SU-DHL-6 (cell line): ENCODE measurements at regions not wholly inside any gene's neighbourhood (a gene's known extent, or its start where the extent isn't known, plus 50 kb on each side); places are given as distances from the start of the nearest gene placed in this dataset.

ENCODE experiments used
- H2AFZ ChIP-seq: fragments of 200-600 bp; sonication (generic); 2 replicates; pipeline ENCODE4 v1.6.1; 2014; ENCODE audit warnings: low read depth, mild to moderate bottlenecking, moderate library complexity, mixed read lengths, antibody characterized with exemption, low read length; ENCODE audit not compliant: severe bottlenecking
- H3F3A ChIP-seq: fragments of 200-600 bp; shearing (Covaris generic); 2 replicates; pipeline ENCODE4 v1.6.0; 2016; ENCODE audit warnings: antibody characterized with exemption, mild to moderate bottlenecking; ENCODE audit not compliant: insufficient read depth
- H3K27ac ChIP-seq: fragments of 200-600 bp; sonication (generic); 2 replicates; pipeline ENCODE4 v1.5.1; 2016; ENCODE audit warnings: low read depth, mild to moderate bottlenecking, low read length, moderate library complexity, mixed read lengths
- H3K27me3 ChIP-seq: fragments of 200-600 bp; sonication (generic), shearing (Covaris generic); 2 replicates; pipeline ENCODE4 v1.6.0; 2014; ENCODE audit warnings: mild to moderate bottlenecking, low read length
- H3K36me3 ChIP-seq: fragments of 200-600 bp; sonication (generic); 2 replicates; pipeline ENCODE4 v1.6.1; 2014; ENCODE audit warnings: mild to moderate bottlenecking, low read length, mixed read lengths
- H3K4me2 ChIP-seq: fragments of 300-600, 200-600 bp; shearing (Covaris generic), sonication (generic); 2 replicates; pipeline ENCODE4 v1.6.0; 2014; ENCODE audit warnings: low read length, low read depth, mild to moderate bottlenecking; ENCODE audit not compliant: poor library complexity, severe bottlenecking
- H3K4me3 ChIP-seq: fragments of 200-600 bp; sonication (generic); 2 replicates; pipeline ENCODE4 v1.5.1; 2014; ENCODE audit warnings: antibody characterized with exemption, low read length, mild to moderate bottlenecking, mixed read lengths; ENCODE audit not compliant: insufficient read depth, poor library complexity, severe bottlenecking
- H3K79me2 ChIP-seq: fragments of 200-600 bp; sonication (generic); 2 replicates; pipeline ENCODE4 v1.6.1; 2014; ENCODE audit warnings: mild to moderate bottlenecking, low read length, moderate library complexity; ENCODE audit not compliant: insufficient read depth
- H3K9ac ChIP-seq: fragments of 200-600 bp; sonication (generic); 2 replicates; pipeline ENCODE4 v1.7.0; 2014; ENCODE audit warnings: mild to moderate bottlenecking, low read length
- H3K9me2 ChIP-seq: fragments of 200-600 bp; sonication (generic); replicated peaks from 2 replicates; pipeline ENCODE4 v1.6.1; 2014; ENCODE audit warnings: low read length; ENCODE audit not compliant: insufficient read depth
- H3K9me3 ChIP-seq: fragments of 200-600 bp; sonication (generic); 2 replicates; pipeline ENCODE4 v1.6.1; 2014; ENCODE audit warnings: low read length, mixed read lengths; ENCODE audit not compliant: insufficient read depth
- H4K20me1 ChIP-seq: fragments of 200-600 bp; sonication (generic); 2 replicates; pipeline ENCODE4 v1.6.1; 2014; ENCODE audit warnings: low read depth, mild to moderate bottlenecking, antibody characterized with exemption, low read length, moderate library complexity, mixed read lengths
- CTCF ChIP-seq: fragments of 200-600 bp; sonication (generic); IDR thresholded peaks from one replicate; pipeline ENCODE4 v1.5.1; 2017; ENCODE audit warnings: antibody characterized with exemption, mild to moderate bottlenecking, low read length, moderate library complexity; ENCODE audit not compliant: insufficient read depth, poor library complexity, severe bottlenecking
- EZH2phosphoT487 ChIP-seq: fragments of 200-600 bp; sonication (generic), shearing (Covaris generic); conservative IDR thresholded peaks from 2 replicates; pipeline ENCODE4 v1.6.1; 2018; ENCODE audit warnings: mild to moderate bottlenecking, antibody characterized with exemption, low read length, moderate library complexity, mixed read lengths

- H3K27ac ChIP-seq, result no peak overlapping the region
- TF ChIP-seq EZH2phosphoT487 (no peak), CTCF (no peak)
- H3K4me3 ChIP-seq, result no peak overlapping the region
- H3K9me3 ChIP-seq, result no peaks in the 10 kb centered on the region
- H3K27me3 ChIP-seq, result no peaks in the 10 kb centered on the region
- no peaks in the 10 kb centered on the region for H3K36me3 ChIP-seq
- no peaks in the 10 kb centered on the region for H3F3A ChIP-seq
- H3K4me2 ChIP-seq, result no peak overlapping the region
- no peak overlapping the region for H2AFZ ChIP-seq
- no peak overlapping the region for H3K9ac ChIP-seq
- H3K9me2 ChIP-seq, result no peaks in the 10 kb centered on the region
- no peaks in the 10 kb centered on the region for H4K20me1 ChIP-seq
- no peaks in the 10 kb centered on the region for H3K79me2 ChIP-seq
These were observed 76.9 kb upstream of the RGS18 start for GRCh38 chr1:192081359-192081758.

DNA sequence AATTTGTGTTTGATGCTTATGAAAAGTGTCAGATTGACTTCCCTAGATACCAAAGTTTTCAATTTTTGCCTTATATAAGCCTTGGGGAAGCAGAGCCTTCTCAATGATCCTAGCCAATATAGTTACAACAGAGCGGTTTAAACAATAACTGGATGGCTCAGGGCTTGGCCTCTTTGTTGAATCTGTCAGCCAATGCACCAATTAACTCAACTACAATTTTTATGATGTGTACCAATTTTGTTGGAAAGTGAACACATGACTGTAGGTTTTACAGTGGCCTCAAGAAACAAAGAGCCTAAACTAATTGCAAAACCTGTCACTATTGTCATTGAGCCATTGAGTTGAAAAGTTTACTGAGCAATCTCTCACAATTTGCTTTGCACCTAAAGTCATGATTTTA is 71.6 kb upstream of the RGS18 start:
- no peak for TF ChIP-seq EZH2phosphoT487
- no peak for TF ChIP-seq CTCF
- no peak overlapping the region for H3K27ac ChIP-seq
- no peaks in the 10 kb centered on the region for H3F3A ChIP-seq
- H4K20me1 ChIP-seq, result no peaks in the 10 kb centered on the region
- H3K9ac ChIP-seq, result no peak overlapping the region
- no peak overlapping the region for H2AFZ ChIP-seq
- H3K79me2 ChIP-seq, result no peaks in the 10 kb centered on the region
- no peak overlapping the region for H3K4me3 ChIP-seq
- H3K27me3 ChIP-seq, result no peaks in the 10 kb centered on the region
- H3K36me3 ChIP-seq, result no peaks in the 10 kb centered on the region
- H3K9me2 ChIP-seq, result no peaks in the 10 kb centered on the region
- H3K9me3 ChIP-seq, result no peaks in the 10 kb centered on the region
- no peak overlapping the region for H3K4me2 ChIP-seq

DNA sequence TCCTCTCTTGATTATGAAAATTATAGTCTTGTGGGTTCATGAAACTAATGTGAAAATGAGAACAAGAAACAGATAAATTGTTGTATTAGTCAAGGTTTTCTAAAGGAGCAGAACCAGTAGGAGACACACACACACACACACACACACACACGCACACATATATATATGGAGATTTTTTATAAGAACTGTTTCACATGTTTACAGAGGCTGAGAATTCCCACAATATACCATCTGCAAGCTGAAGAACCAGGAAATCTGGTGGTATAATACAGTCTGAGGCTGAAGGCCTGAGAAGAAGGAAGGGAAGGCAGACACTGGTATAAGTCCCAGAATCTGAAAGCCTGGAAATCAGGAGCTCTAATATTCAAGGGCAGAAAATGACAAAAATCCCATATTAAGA is 70.9 kb upstream of the RGS18 start:
- H3K27ac ChIP-seq, result no peak overlapping the region
- H3K9me2 ChIP-seq, result no peaks in the 10 kb centered on the region
- TF ChIP-seq CTCF, result no peak
- TF ChIP-seq EZH2phosphoT487, result no peak
- H2AFZ ChIP-seq, result no peak overlapping the region
- no peaks in the 10 kb centered on the region for H3F3A ChIP-seq
- H3K4me2 ChIP-seq, result no peak overlapping the region
- no peak overlapping the region for H3K4me3 ChIP-seq
- H4K20me1 ChIP-seq, result no peaks in the 10 kb centered on the region
- H3K79me2 ChIP-seq, result no peaks in the 10 kb centered on the region
- H3K9ac ChIP-seq, result no peak overlapping the region
- no peaks in the 10 kb centered on the region for H3K36me3 ChIP-seq
- H3K9me3 ChIP-seq, result no peaks in the 10 kb centered on the region
- H3K27me3 ChIP-seq, result no peaks in the 10 kb centered on the region

DNA sequence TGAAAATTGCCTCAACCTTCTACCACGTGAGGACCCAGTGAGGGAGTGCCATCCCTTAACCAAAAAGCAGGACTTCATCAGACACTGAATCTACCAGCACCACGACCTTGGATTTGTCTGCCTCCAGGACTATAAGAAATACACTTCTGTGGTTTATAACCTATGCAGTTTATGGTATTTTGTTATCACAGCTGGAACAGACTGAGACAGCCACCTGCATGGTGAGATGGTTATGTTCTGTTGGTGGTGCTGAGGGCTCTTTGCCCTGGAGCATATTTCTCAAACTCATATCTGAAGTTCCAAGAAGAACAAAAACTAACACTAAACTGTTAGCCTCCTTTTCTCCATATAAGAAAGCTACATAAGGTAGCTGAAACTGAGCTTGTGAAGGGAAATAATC is 69.8 kb upstream of the RGS18 start:
- Histone ChIP-seq H3K9me3 (no peaks in the 10 kb centered on the region), H3F3A (no peaks in the 10 kb centered on the region), H4K20me1 (no peaks in the 10 kb centered on the region), H3K79me2 (no peaks in the 10 kb centered on the region), H3K9ac (no peak overlapping the region), H3K27ac (no peak overlapping the region), H2AFZ (no peak overlapping the region), H3K4me2 (no peak overlapping the region), H3K27me3 (no peaks in the 10 kb centered on the region), H3K36me3 (no peaks in the 10 kb centered on the region), H3K9me2 (no peaks in the 10 kb centered on the region), H3K4me3 (no peak overlapping the region)
- TF ChIP-seq EZH2phosphoT487 (no peak), CTCF (no peak)
